IMR-90 (cell line): ENCODE measurements at regions not wholly inside any gene's neighbourhood (a gene's known extent, or its start where the extent isn't known, plus 50 kb on each side); places are given as distances from the start of the nearest gene placed in this dataset.

Experiments
- BHLHE40 ChIP-seq: fragments of 150-350 bp; IDR thresholded peaks from 2 replicates; pipeline ENCODE4 v1.6.1; 2016; ENCODE audit warnings: mild to moderate bottlenecking, low read depth, low read length
- CEBPB ChIP-seq: IDR thresholded peaks from 2 replicates; pipeline ENCODE4 v1.6.1; 2012; ENCODE audit warnings: low read depth, low read length, improper control_type of control experiment
- FOS ChIP-seq: fragments of 150-350 bp; IDR thresholded peaks from 2 replicates; pipeline ENCODE4 v1.6.1; 2016; ENCODE audit warnings: low read depth, low read length
- MAFK ChIP-seq: IDR thresholded peaks from 2 replicates; pipeline ENCODE4 v1.6.1; 2012; ENCODE audit warnings: low read depth, low read length, improper control_type of control experiment
- MAZ ChIP-seq: IDR thresholded peaks from 2 replicates; pipeline ENCODE4 v1.6.1; 2012; ENCODE audit warnings: low read depth, mild to moderate bottlenecking, low read length, improper control_type of control experiment, moderate library complexity, borderline replicate concordance
- MXI1 ChIP-seq: IDR thresholded peaks from 2 replicates; pipeline ENCODE4 v1.6.1; 2012; ENCODE audit warnings: low read depth, mild to moderate bottlenecking, low read length, moderate library complexity, borderline replicate concordance
- POLR2A ChIP-seq: IDR thresholded peaks from 2 replicates; pipeline ENCODE4 v1.6.1; 2012; ENCODE audit warnings: mild to moderate bottlenecking, low read depth, low read length
- RAD21 ChIP-seq: IDR thresholded peaks from 2 replicates; pipeline ENCODE4 v1.6.1; 2012; ENCODE audit warnings: low read length, improper control_type of control experiment
- RFX5 ChIP-seq: IDR thresholded peaks from 2 replicates; pipeline ENCODE4 v1.8.0; 2012; ENCODE audit warnings: low read depth, mild to moderate bottlenecking, low read length, moderate library complexity
- SMC3 ChIP-seq: fragments of 150-350 bp; IDR thresholded peaks from 2 replicates; pipeline ENCODE4 v1.6.1; 2016; ENCODE audit warnings: low read depth, mild to moderate bottlenecking, antibody characterized with exemption, low read length, moderate library complexity
- TF ChIP-seq, protein P1 (sequence below): conservative IDR thresholded peaks from 2 replicates; pipeline ENCODE4 v1.5.1; 2012; ENCODE audit warnings: mild to moderate bottlenecking, low read depth, low read length, improper control_type of control experiment
- TF ChIP-seq, protein P2 (sequence below): fragments of 150-350 bp; IDR thresholded peaks from 2 replicates; pipeline ENCODE4 v1.6.1; 2017; ENCODE audit warnings: mild to moderate bottlenecking, antibody characterized with exemption, low read length, low read depth

DNA sequence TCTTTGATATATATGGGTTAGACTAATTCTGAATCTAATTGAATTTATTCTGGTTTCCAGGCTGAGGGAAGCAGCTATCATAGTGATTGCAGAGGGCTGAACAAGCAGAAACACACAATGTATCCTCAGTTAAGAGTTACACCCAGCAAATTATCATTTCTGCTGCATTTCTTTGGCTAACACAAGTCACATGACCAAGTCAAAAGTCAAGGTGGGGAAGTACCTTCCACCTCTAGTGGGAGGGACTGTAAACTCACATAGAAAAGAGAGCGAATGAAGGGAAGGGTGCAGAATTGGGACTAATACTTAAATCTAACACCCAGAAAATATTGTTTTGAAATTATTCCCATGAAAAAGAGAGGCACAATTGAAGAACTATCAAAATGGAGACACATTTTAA lies 719.7 kb upstream of the MMS22L start:
- TF ChIP-seq, protein P1, sequence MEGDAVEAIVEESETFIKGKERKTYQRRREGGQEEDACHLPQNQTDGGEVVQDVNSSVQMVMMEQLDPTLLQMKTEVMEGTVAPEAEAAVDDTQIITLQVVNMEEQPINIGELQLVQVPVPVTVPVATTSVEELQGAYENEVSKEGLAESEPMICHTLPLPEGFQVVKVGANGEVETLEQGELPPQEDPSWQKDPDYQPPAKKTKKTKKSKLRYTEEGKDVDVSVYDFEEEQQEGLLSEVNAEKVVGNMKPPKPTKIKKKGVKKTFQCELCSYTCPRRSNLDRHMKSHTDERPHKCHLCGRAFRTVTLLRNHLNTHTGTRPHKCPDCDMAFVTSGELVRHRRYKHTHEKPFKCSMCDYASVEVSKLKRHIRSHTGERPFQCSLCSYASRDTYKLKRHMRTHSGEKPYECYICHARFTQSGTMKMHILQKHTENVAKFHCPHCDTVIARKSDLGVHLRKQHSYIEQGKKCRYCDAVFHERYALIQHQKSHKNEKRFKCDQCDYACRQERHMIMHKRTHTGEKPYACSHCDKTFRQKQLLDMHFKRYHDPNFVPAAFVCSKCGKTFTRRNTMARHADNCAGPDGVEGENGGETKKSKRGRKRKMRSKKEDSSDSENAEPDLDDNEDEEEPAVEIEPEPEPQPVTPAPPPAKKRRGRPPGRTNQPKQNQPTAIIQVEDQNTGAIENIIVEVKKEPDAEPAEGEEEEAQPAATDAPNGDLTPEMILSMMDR = no peak
- TF ChIP-seq MXI1 (no peak), MAFK (no peak), POLR2A (no peak), BHLHE40 (no peak), RAD21 (no peak), CEBPB (no peak), RFX5 (no peak), SMC3 (no peak), FOS (no peak), MAZ (no peak)
- TF ChIP-seq, protein P2, sequence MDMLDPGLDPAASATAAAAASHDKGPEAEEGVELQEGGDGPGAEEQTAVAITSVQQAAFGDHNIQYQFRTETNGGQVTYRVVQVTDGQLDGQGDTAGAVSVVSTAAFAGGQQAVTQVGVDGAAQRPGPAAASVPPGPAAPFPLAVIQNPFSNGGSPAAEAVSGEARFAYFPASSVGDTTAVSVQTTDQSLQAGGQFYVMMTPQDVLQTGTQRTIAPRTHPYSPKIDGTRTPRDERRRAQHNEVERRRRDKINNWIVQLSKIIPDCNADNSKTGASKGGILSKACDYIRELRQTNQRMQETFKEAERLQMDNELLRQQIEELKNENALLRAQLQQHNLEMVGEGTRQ = no peak
